Stimulated activated CD8-positive, alpha-beta memory T cell treated with anti-CD3 and anti-CD28 coated beads, Interleukin-12 subunit alpha, Interleukin-12 subunit beta, amount 100 ng/mL, for 4 hours (primary cell): ENCODE measurements at regions not wholly inside any gene's neighbourhood (a gene's known extent, or its start where the extent isn't known, plus 50 kb on each side); places are given as distances from the start of the nearest gene placed in this dataset.

ENCODE experiments used
- DNase-seq: peaks from one replicate; pipeline ENCODE4 v3.0.0-alpha.2; 2020; ENCODE audit warnings: low read depth

GRCh38 chr2:144156736-144157640 is 362.9 kb downstream of the ZEB2 start:
- no peak for DNase-seq

GRCh38 chr2:144154205-144154604 is 365.7 kb downstream of the ZEB2 start:
- no peak for DNase-seq

DNA sequence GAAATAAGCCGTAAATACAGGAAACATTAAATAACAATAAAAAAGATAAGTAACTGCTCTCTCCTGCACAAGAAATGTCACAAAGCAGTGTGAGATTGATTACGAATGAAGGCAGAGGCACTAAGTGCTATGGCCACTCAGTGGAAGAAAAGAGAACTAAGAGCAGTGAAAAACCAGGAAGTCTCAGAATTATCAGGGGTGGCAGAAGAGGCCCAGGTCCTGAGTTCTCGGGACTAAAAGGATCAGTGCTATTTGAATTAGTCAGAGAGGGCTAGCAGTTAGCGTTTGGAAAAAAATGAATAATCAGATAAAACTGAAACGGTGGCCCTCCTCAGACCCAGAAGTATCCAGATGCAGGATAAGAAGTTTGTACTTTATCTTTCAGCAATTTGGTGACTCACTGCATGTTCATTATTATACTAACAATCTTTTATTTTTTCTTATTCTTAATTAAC is 367.1 kb downstream of the ZEB2 start:
- DNase-seq: no peak

DNA sequence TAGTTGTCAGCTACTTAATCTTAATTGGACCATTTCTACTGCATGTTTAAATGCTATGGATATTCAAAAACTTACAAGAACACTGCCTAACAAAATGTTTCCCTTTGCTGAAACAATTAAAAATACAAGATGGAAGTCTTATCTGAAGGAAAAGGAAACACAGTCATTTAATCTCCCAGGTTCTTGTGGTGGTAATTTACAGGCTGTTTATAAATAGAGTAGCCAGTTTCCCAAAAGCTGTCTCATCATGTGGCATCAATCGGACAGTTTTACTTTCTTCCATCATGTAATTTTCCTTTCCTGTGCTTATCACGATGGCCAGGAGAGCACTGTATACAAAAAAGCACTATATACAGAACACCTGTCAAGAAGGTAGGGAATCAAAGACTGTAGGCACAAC is 368.1 kb downstream of the ZEB2 start:
- DNase-seq: no peak

- no peak for DNase-seq
Measured at GRCh38 chr2:144151405-144151804, 368.5 kb downstream of the ZEB2 start.

DNA sequence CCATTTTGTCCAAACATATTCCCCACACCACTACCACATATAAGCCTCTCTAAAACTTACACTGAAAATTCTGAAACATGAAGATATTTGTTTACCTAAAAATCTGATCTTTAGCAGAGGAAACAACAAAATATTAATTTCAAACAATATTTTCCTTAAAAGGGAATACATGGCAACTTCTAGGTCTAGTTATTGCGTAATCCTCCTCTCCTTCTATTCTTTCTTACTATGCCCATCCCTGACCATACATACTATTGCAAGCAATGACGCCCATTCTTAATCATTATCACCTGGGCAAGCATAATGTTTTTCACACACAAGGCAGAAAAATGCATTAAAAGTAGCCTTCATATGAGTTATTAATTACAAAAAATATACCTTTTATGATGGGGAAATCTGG is 372.6 kb downstream of the ZEB2 start:
- no peak for DNase-seq

DNA sequence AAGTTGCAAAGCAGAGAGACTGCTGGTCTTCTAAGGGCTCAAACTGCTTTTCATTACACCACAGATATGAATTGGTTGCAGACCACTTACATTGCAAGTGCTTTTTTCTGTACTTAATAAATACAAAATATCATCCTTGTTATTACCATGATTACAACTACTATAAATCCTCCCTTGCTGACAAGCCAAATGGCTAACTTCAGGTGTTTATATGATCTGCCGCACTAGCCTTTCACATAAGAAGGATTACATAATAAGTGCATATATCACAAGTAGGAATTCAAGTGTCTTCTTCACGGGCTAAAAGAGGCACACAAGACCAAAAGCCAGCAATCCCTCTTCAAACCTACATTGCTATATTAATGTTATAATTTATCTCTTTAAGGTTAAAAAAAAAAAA is 373.0 kb downstream of the ZEB2 start:
- DNase-seq: no peak

DNA sequence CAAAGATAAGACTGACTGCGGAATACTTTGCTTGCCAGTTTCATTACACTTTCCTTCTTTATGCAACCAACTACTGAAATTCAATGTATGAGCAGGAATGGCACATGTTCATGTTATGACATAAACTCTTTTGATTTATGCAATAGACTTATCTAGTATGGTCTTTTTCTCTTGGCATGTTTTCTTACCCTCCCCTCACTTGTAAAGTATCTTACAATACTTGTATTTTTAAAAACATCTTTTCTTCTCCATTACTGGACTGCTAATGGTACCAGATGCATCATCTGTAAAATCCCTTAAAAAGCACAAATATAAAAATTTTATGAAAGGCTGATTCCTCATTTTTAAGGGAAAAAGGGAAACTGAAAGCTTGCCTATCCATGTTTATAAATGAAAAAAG is 373.8 kb downstream of the ZEB2 start:
- no peak for DNase-seq

DNA sequence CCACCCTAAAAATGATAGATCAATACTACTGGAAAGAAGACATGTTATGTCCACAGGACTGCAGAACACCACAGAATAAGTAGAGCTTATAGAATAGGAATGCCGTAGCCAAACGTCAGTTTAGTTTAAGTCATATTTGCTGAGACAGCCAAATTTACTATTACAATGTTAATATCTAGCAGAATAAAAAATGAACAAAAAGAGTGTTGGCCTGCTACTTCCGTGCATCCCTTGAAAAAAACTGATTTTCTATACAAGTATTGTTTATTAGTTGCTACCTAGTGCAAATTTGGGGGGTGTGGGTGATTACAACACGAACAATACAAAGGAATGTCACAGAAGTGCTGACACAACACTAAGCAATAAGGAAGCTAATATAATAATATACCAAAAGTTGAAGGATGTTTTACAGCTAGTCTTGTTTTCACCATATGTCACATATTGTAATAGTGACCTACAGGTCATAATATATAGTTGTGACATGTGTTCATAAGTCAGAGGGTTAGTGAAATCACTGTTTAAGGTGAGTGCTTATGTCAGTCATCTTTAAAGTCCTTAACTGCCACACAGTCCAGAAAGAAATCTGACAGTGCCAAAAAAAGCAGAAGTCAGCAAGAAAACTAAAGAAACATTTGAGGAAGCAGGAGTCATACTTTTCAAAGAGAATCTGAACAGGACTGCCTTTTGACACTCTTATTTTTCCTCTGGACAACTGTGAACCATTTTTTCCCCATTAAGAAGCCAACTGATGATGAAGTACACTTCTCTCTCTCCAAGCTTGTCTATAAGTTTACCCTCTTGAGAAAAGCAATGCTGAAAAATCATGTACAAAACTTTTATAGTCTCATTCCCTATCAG is 376.4 kb downstream of the ZEB2 start:
- DNase-seq: no peak

DNA sequence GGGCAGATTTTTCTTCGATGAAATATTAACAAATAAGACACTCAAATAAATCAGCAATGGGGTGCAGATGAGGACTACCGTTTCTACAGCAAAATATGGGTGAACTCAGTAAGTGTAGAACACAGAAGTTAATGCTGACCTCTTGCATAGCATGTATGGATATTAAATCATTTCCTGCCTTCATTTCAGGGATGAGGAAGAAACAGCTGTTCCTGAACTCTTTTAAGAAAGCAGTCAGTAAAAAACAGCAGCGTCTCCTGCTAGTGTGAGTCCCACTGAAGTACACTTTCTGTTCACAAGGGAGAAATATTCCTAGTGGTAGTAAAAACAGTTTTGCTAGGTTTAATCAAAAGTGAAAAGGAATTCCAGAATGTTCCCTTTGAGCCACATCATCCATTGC is 379.0 kb downstream of the ZEB2 start:
- no peak for DNase-seq

DNA sequence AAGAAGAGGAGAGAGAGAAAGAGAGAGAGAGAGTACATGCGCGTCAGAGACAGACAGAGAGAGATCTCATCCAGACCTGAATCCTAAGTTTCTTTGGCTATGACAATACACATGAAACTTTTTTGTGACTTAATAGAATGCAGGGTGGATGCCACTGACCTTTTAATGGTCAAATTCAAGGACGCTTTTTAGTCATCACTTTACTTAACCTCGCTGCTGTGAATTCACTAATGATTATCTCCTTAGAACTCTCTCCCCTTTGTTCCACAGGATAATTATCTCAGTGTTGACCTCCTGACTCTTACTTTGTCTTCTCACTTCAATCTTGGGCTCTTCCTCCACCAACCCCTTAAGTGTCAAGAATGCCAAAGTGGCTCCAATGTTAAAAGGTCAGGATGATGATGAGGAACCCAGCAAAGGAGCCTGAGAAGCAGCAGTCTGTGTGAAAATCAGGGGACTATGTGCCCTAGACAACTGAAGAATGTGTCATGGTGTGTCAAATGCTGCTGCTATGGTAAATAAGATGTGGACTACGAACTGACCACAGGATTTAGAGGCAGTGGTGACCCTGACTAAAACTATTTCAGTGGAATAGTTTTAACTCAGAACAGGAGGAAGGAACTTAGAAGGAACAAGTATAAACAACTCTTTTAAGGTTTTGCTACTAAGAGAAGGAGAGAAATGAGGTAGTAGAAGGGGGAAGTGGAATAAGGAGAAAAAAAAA is 382.1 kb downstream of the ZEB2 start:
- no peak for DNase-seq

GRCh38 chr2:144137272-144137671 is 382.6 kb downstream of the ZEB2 start:
- DNase-seq: no peak

DNA sequence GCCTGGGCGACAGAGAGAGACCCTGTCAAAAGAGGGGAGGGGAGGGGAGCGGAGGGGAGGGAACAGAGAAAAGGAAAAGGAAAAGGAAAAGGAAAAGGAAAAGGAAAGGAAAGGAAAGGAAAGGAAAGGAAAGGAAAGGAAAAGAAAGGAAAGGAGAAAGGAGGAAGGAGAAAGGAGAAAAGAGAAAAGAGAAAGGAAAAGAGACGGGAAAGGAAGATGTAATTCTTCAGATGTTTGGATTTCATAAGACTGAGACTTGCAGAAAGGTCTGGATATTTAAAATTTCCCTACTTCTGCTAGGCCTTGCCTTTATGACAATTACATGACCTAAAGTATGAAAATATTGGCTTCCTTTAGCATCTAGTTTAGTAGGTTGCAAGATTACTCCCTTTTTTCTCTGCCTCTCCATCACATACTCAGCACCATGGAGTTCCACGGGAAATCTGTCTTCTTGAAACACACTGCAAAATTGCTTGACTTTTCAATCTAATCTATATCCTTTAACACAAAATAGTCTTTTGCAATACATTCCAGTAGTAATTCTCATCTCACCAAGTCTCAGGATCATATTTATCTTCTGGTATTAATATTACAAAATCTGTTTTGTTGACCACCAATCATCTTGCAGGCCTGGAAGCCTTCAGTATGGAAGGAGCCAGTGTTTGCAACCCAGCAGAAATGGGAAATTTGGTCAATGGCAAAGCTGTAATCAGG is 383.5 kb downstream of the ZEB2 start:
- DNase-seq: no peak

GRCh38 chr2:144133936-144134665 is 385.8 kb downstream of the ZEB2 start:
- DNase-seq: no peak

- no peak for DNase-seq
Measured at GRCh38 chr2:144132357-144132756, 387.6 kb downstream of the ZEB2 start.

DNA sequence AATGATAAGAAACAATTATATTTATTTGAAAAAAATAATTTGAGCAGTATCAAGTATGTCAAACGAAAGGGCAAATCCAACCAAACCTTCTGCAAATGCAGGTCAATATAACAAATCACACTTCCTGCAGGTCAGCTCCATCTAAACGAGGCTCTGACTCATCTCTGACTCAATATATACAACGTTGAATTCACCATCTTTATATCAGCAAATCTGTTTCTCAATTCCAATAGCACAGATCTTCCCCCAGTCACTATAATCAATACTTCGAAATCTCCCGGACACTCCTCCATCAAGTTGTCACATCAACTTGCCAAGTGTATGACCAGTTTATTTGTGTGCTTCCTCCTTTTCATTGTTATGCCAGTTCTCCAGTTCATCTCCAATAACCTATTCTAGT is 388.9 kb downstream of the ZEB2 start:
- DNase-seq: no peak

DNA sequence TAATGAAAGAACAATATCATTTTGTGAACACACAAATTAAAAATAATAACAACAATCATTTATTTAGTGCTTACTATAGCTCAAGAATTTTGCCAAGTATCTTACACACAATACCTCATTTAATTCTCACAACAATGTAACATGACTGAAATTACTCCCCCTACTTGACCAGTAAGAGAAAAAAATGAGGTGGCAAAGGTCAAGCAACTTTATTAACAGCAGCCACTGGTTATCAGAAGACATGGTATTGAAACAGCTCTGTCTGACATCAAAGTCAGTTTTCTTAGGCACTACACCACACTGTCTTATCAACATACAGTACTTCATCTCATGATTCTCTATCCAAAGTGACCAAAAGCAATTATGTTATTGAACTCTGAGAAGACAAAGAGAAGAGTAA is 389.4 kb downstream of the ZEB2 start:
- DNase-seq: no peak

GRCh38 chr2:144128130-144128746 is 391.7 kb downstream of the ZEB2 start:
- DNase-seq: no peak

- no peak for DNase-seq
Measured at GRCh38 chr2:144127693-144128092, 392.2 kb downstream of the ZEB2 start.

- no peak for DNase-seq
Measured at GRCh38 chr2:144126302-144126701, 393.6 kb downstream of the ZEB2 start.

- DNase-seq: no peak
Measured at GRCh38 chr2:144125751-144126150, 394.2 kb downstream of the ZEB2 start.
